Rectal smooth muscle tissue (tissue), 1 donor: ENCODE measurements at regions not wholly inside any gene's neighbourhood (a gene's known extent, or its start where the extent isn't known, plus 50 kb on each side); places are given as distances from the start of the nearest gene placed in this dataset.

Source experiments
- H3K27ac ChIP-seq: one replicate; pipeline ENCODE4 v1.7.0; 2013; ENCODE audit warnings: low read depth, low read length, inconsistent platforms
- H3K27me3 ChIP-seq: one replicate; pipeline ENCODE4 v1.7.0; 2013; ENCODE audit warnings: low read length; ENCODE audit not compliant: control insufficient read depth, insufficient read depth
- H3K36me3 ChIP-seq: one replicate; pipeline ENCODE4 v1.7.0; 2013; ENCODE audit warnings: low read length; ENCODE audit not compliant: control insufficient read depth, insufficient read depth
- H3K4me1 ChIP-seq: one replicate; pipeline ENCODE4 v1.7.0; 2013; ENCODE audit warnings: low read length; ENCODE audit not compliant: control insufficient read depth, insufficient read depth
- H3K4me3 ChIP-seq: one replicate; pipeline ENCODE4 v1.7.0; 2013; ENCODE audit warnings: low read length
- H3K9ac ChIP-seq: one replicate; pipeline ENCODE4 v1.7.0; 2013; ENCODE audit warnings: low read length

- H3K4me1 ChIP-seq: no peaks in the 10 kb centered on the region
- H3K27ac ChIP-seq: no peak overlapping the region
- H3K4me3 ChIP-seq: no peak overlapping the region
- H3K9ac ChIP-seq: no peak overlapping the region
- H3K36me3 ChIP-seq: no peaks in the 10 kb centered on the region
- no peaks in the 10 kb centered on the region for H3K27me3 ChIP-seq
These were observed 193.4 kb upstream of the NOVA1 start for GRCh38 chr14:26791117-26791806.

DNA sequence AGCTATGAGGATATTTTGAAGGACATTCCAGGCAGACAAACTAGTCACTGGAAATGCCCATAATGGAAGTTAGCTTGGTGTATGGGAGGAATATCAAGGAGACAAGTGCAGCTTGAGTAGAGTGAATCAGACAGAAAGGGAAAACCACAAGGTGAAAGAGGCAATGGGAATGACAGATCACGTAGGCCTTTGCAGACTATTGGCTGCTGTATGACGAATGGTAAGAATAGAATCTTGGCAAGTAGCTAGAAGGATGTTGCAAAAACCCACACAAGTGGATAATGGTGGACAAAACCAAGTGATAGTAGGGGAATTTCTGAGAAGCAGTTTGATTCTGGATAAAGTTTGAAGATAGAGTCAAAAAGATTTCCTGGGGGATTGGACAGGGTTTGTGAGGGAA is 196.9 kb upstream of the NOVA1 start:
- Histone ChIP-seq H3K4me1 (no peaks in the 10 kb centered on the region), H3K4me3 (no peak overlapping the region), H3K27me3 (no peaks in the 10 kb centered on the region), H3K27ac (no peak overlapping the region), H3K9ac (no peak overlapping the region), H3K36me3 (no peaks in the 10 kb centered on the region)

DNA sequence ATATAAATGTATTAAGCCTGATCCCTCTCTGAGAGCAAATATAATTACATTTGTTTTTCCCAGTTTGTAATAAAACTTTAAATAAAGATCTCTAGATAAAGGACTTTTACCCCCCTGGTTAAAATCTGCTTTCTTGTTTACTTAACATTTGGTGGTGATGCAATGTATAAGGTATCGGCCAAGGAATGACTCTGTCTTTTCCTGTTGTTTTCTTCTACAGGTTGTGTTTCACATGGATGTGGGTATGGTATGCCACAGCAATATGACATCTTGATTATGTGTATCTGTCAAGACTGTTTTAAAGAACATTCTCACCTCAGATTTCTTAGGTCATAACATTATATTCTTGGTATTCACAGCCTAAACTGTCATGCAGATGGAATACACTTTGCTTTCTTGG is 210.6 kb upstream of the NOVA1 start:
- Histone ChIP-seq H3K4me3 (no peak overlapping the region), H3K36me3 (no peaks in the 10 kb centered on the region), H3K27me3 (no peaks in the 10 kb centered on the region), H3K9ac (no peak overlapping the region), H3K27ac (no peak overlapping the region), H3K4me1 (peaks cover 4% of the 10 kb centered on the region)

DNA sequence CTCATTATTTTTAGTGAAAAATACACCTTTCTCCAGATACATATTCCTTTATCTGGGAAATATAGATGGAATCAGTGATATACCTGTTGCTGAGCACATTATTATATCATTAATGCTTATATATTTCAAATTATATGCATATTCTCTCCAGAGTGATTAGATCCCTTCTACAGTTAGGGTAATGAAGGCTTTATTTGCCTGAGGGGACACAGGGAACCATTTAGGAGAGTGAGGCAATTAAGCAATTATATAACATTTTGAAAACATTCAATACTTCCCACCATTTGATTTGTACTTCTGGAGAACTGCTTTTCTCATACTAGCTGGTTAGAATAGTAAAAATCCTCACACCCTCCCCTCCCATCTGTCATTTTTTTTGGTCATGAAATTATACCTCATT is 212.8 kb upstream of the NOVA1 start:
- Histone ChIP-seq H3K4me3 (no peak overlapping the region), H3K27ac (no peak overlapping the region), H3K9ac (no peak overlapping the region), H3K27me3 (no peaks in the 10 kb centered on the region), H3K4me1 (peaks cover 4% of the 10 kb centered on the region), H3K36me3 (no peaks in the 10 kb centered on the region)

- H3K9ac ChIP-seq: no peak overlapping the region
- H3K4me1 ChIP-seq: peaks cover 4% of the 10 kb centered on the region
- H3K27ac ChIP-seq: peak overlapping the region; percentile 24
- no peaks in the 10 kb centered on the region for H3K27me3 ChIP-seq
- no peaks in the 10 kb centered on the region for H3K36me3 ChIP-seq
- H3K4me3 ChIP-seq: no peak overlapping the region
These were observed 214.0 kb upstream of the NOVA1 start for GRCh38 chr14:26811756-26812305.

DNA sequence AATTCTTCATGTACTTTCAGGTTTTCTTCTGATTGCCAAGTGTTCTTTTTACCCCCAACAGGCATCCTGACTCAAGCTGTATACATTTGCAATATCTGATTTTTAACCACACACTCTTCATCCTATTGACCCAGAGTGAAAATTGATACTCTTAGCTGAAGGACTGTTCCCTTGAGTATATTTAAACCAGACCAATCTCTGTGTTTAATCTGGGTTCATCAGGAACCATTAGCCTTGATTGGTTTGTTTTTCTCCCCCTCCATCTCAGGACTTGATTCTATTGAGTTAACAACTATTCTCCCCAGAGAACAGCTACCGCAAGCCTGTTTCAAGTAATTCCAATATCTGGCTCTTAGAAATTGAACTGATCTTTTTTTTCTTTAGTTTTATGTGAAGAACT is 222.3 kb upstream of the NOVA1 start:
- H3K36me3 ChIP-seq: no peaks in the 10 kb centered on the region
- no peak overlapping the region for H3K9ac ChIP-seq
- H3K27ac ChIP-seq: no peak overlapping the region
- H3K27me3 ChIP-seq: no peaks in the 10 kb centered on the region
- no peak overlapping the region for H3K4me3 ChIP-seq
- H3K4me1 ChIP-seq: no peaks in the 10 kb centered on the region

- no peaks in the 10 kb centered on the region for H3K4me1 ChIP-seq
- H3K4me3 ChIP-seq: no peak overlapping the region
- H3K9ac ChIP-seq: no peak overlapping the region
- no peak overlapping the region for H3K27ac ChIP-seq
- H3K27me3 ChIP-seq: no peaks in the 10 kb centered on the region
- no peaks in the 10 kb centered on the region for H3K36me3 ChIP-seq
These were observed 222.7 kb upstream of the NOVA1 start for GRCh38 chr14:26820572-26820971.

- Histone ChIP-seq H3K27me3 (no peaks in the 10 kb centered on the region), H3K9ac (no peak overlapping the region), H3K36me3 (no peaks in the 10 kb centered on the region), H3K4me3 (no peak overlapping the region), H3K4me1 (no peaks in the 10 kb centered on the region), H3K27ac (no peak overlapping the region)
These were observed 230.9 kb upstream of the NOVA1 start for GRCh38 chr14:26828741-26829140.

- Histone ChIP-seq H3K9ac (no peak overlapping the region), H3K27ac (no peak overlapping the region), H3K27me3 (no peaks in the 10 kb centered on the region), H3K4me1 (no peaks in the 10 kb centered on the region), H3K36me3 (no peaks in the 10 kb centered on the region), H3K4me3 (no peak overlapping the region)
These were observed 235.9 kb upstream of the NOVA1 start for GRCh38 chr14:26833621-26834176.

GRCh38 chr14:26835979-26836570 is 238.2 kb upstream of the NOVA1 start:
- Histone ChIP-seq H3K9ac (no peak overlapping the region), H3K27ac (no peak overlapping the region), H3K4me1 (no peaks in the 10 kb centered on the region), H3K27me3 (no peaks in the 10 kb centered on the region), H3K4me3 (no peak overlapping the region), H3K36me3 (no peaks in the 10 kb centered on the region)

GRCh38 chr14:26839481-26839880 is 241.6 kb upstream of the NOVA1 start:
- H3K4me1 ChIP-seq: no peaks in the 10 kb centered on the region
- no peak overlapping the region for H3K27ac ChIP-seq
- H3K4me3 ChIP-seq: no peak overlapping the region
- no peak overlapping the region for H3K9ac ChIP-seq
- no peaks in the 10 kb centered on the region for H3K36me3 ChIP-seq
- H3K27me3 ChIP-seq: no peaks in the 10 kb centered on the region

DNA sequence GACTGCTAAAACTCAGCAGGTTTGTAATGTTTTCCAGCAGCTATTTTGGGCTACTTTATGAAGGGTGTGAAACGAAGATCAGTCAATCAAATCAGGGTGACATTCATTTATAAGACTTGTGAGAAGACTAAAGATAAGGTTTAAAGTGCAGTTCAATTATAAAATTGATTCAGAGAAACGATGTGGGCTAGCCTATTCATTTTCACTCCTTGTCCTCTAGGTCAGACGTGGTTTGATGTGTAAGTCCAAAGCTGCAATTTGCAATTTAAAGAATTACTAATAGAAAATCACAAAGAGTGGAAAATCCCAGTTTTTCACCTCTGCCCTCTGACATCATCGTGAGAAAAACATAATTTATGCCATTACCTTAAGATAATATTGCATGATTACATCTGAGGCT is 243.5 kb upstream of the NOVA1 start:
- no peak overlapping the region for H3K4me3 ChIP-seq
- H3K27me3 ChIP-seq: no peaks in the 10 kb centered on the region
- H3K36me3 ChIP-seq: no peaks in the 10 kb centered on the region
- H3K4me1 ChIP-seq: no peaks in the 10 kb centered on the region
- no peak overlapping the region for H3K27ac ChIP-seq
- H3K9ac ChIP-seq: no peak overlapping the region
